ENCODE measurements at regions not wholly inside any gene's neighbourhood (a gene's known extent, or its start where the extent isn't known, plus 50 kb on each side); places are given as distances from the start of the nearest gene placed in this dataset.

- no TSS peak for BruUV-seq (replicated peaks)
- TF ChIP-seq, protein P1, sequence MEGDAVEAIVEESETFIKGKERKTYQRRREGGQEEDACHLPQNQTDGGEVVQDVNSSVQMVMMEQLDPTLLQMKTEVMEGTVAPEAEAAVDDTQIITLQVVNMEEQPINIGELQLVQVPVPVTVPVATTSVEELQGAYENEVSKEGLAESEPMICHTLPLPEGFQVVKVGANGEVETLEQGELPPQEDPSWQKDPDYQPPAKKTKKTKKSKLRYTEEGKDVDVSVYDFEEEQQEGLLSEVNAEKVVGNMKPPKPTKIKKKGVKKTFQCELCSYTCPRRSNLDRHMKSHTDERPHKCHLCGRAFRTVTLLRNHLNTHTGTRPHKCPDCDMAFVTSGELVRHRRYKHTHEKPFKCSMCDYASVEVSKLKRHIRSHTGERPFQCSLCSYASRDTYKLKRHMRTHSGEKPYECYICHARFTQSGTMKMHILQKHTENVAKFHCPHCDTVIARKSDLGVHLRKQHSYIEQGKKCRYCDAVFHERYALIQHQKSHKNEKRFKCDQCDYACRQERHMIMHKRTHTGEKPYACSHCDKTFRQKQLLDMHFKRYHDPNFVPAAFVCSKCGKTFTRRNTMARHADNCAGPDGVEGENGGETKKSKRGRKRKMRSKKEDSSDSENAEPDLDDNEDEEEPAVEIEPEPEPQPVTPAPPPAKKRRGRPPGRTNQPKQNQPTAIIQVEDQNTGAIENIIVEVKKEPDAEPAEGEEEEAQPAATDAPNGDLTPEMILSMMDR (IDR thresholded peaks at IDR 0.05; ENCODE audit: unreplicated experiment), result no peak
- H3K4me3 Mint-ChIP-seq (ENCODE audit: low read depth, unreplicated experiment), result no peak overlapping the region
- H3K36me3 Mint-ChIP-seq (ENCODE audit: insufficient read depth, unreplicated experiment), result no peaks in the 10 kb centered on the region
- CTCF ChIA-PET, result no interaction called here
- H3K27ac Mint-ChIP-seq (ENCODE audit: unreplicated experiment), result no peak overlapping the region
- H3K4me1 Mint-ChIP-seq (ENCODE audit: low read depth, unreplicated experiment), result no peaks in the 10 kb centered on the region
- no peaks in the 10 kb centered on the region for H3K27me3 Mint-ChIP-seq (ENCODE audit: unreplicated experiment)
- H3K9me3 Mint-ChIP-seq (ENCODE audit: low read depth, unreplicated experiment), result peaks cover 2% of the 10 kb centered on the region
- no peak for DNase-seq
- intact Hi-C loops (cut with micrococcal nuclease; ENCODE audit: unreplicated experiment), result no loop called here
These were observed 52.7 kb upstream of the CRIM1 start for GRCh38 chr2:36302911-36303310.

- intact Hi-C loops (cut with micrococcal nuclease; ENCODE audit: unreplicated experiment), result no loop called here
- Mint-ChIP-seq H3K27ac (ENCODE audit: unreplicated experiment) (no peak overlapping the region), H3K36me3 (ENCODE audit: insufficient read depth, unreplicated experiment) (no peaks in the 10 kb centered on the region), H3K9me3 (ENCODE audit: low read depth, unreplicated experiment) (peaks cover 2% of the 10 kb centered on the region), H3K4me1 (ENCODE audit: low read depth, unreplicated experiment) (no peaks in the 10 kb centered on the region), H3K4me3 (ENCODE audit: low read depth, unreplicated experiment) (no peak overlapping the region), H3K27me3 (ENCODE audit: unreplicated experiment) (no peaks in the 10 kb centered on the region)
- no TSS peak for BruUV-seq (replicated peaks)
- TF ChIP-seq, protein P1 (IDR thresholded peaks at IDR 0.05; ENCODE audit: unreplicated experiment), result no peak
- no peak for DNase-seq
- CTCF ChIA-PET, result no interaction called here
These were observed 53.7 kb upstream of the CRIM1 start for GRCh38 chr2:36301843-36302242.

GRCh38 chr2:36300697-36301096, 54.9 kb upstream of the CRIM1 start:
- H3K27me3 Mint-ChIP-seq (ENCODE audit: unreplicated experiment), result no peaks in the 10 kb centered on the region
- CTCF ChIA-PET, result no interaction called here
- intact Hi-C loops (cut with micrococcal nuclease; ENCODE audit: unreplicated experiment), result no loop called here

GRCh38 chr2:36296798-36297197, 58.8 kb upstream of the CRIM1 start:
- peaks cover under 1% of the 10 kb centered on the region for H3K4me1 Mint-ChIP-seq (ENCODE audit: low read depth, unreplicated experiment)
- no peaks in the 10 kb centered on the region for H3K36me3 Mint-ChIP-seq (ENCODE audit: insufficient read depth, unreplicated experiment)
- H3K27ac Mint-ChIP-seq (ENCODE audit: unreplicated experiment), result no peak overlapping the region
- TF ChIP-seq, protein P1 (IDR thresholded peaks at IDR 0.05; ENCODE audit: unreplicated experiment), result no peak
- H3K27me3 Mint-ChIP-seq (ENCODE audit: unreplicated experiment), result no peaks in the 10 kb centered on the region
- no peak for DNase-seq
- no peak overlapping the region for H3K4me3 Mint-ChIP-seq (ENCODE audit: low read depth, unreplicated experiment)
- CTCF ChIA-PET, result interaction anchor here (0.5 to 1.5 kb wide), 2 partner anchors 15 to 1649 kb away, joined by 3 to 6 read pairs; no protein-coding TSS in a partner anchor
- no peaks in the 10 kb centered on the region for H3K9me3 Mint-ChIP-seq (ENCODE audit: low read depth, unreplicated experiment)
- BruUV-seq (replicated peaks), result no TSS peak
- intact Hi-C loops (cut with micrococcal nuclease; ENCODE audit: unreplicated experiment), result no loop called here

More at GRCh38 chr2:36300697-36301096, 54.9 kb upstream of the CRIM1 start:
- Mint-ChIP-seq H3K4me3 (ENCODE audit: low read depth, unreplicated experiment) (no peak overlapping the region), H3K27ac (ENCODE audit: unreplicated experiment) (no peak overlapping the region), H3K36me3 (ENCODE audit: insufficient read depth, unreplicated experiment) (no peaks in the 10 kb centered on the region), H3K9me3 (ENCODE audit: low read depth, unreplicated experiment) (peaks cover 2% of the 10 kb centered on the region), H3K4me1 (ENCODE audit: low read depth, unreplicated experiment) (no peaks in the 10 kb centered on the region)
- TF ChIP-seq, protein P1 (IDR thresholded peaks at IDR 0.05; ENCODE audit: unreplicated experiment), result no peak
- no peak for DNase-seq
- no TSS peak for BruUV-seq (replicated peaks)
